ENCODE measurements at regions not wholly inside any gene's neighbourhood (a gene's known extent, or its start where the extent isn't known, plus 50 kb on each side); places are given as distances from the start of the nearest gene placed in this dataset.
"Not testable (repeated sequence)": the region's sequence is repeated elsewhere in the genome, so short reads cannot be mapped to it uniquely, and the experiment has no call there.

GRCh38 chr5:91639744-91640143, 256.6 kb upstream of the ARRDC3 start:
- ATAC-seq: no peak
- Mint-ChIP-seq H3K27ac (no peak overlapping the region), H3K9me3 (no peaks in the 10 kb centered on the region), H3K4me1 (no peaks in the 10 kb centered on the region), H3K36me3 (no peaks in the 10 kb centered on the region), H3K27me3 (no peaks in the 10 kb centered on the region), H3K4me3 (no peak overlapping the region)

GRCh38 chr5:91638010-91638409, 254.9 kb upstream of the ARRDC3 start:
- H3K27ac Mint-ChIP-seq: no peak overlapping the region
- H3K4me3 Mint-ChIP-seq: no peak overlapping the region
- ATAC-seq: no peak
- H3K9me3 Mint-ChIP-seq: no peaks in the 10 kb centered on the region
- no peaks in the 10 kb centered on the region for H3K36me3 Mint-ChIP-seq
- H3K27me3 Mint-ChIP-seq: no peaks in the 10 kb centered on the region
- no peaks in the 10 kb centered on the region for H3K4me1 Mint-ChIP-seq

- H3K36me3 Mint-ChIP-seq: no peaks in the 10 kb centered on the region
- H3K9me3 Mint-ChIP-seq: no peaks in the 10 kb centered on the region
- no peak overlapping the region for H3K27ac Mint-ChIP-seq
- ATAC-seq: no peak
- no peak overlapping the region for H3K4me3 Mint-ChIP-seq
- no peaks in the 10 kb centered on the region for H3K27me3 Mint-ChIP-seq
- H3K4me1 Mint-ChIP-seq: no peaks in the 10 kb centered on the region
Measured at GRCh38 chr5:91635950-91636734, 253.0 kb upstream of the ARRDC3 start.

- no peak overlapping the region for H3K27ac Mint-ChIP-seq
- no peak for ATAC-seq
- H3K36me3 Mint-ChIP-seq: no peaks in the 10 kb centered on the region
- H3K4me3 Mint-ChIP-seq: no peak overlapping the region
- H3K4me1 Mint-ChIP-seq: no peaks in the 10 kb centered on the region
- H3K27me3 Mint-ChIP-seq: no peaks in the 10 kb centered on the region
- no peaks in the 10 kb centered on the region for H3K9me3 Mint-ChIP-seq
Measured at GRCh38 chr5:91632871-91633270, 249.8 kb upstream of the ARRDC3 start.

GRCh38 chr5:91611746-91612145, 228.6 kb upstream of the ARRDC3 start:
- Mint-ChIP-seq H3K36me3 (no peaks in the 10 kb centered on the region), H3K4me3 (no peak overlapping the region), H3K4me1 (no peaks in the 10 kb centered on the region), H3K9me3 (peaks cover 3% of the 10 kb centered on the region), H3K27ac (no peak overlapping the region), H3K27me3 (no peaks in the 10 kb centered on the region)
- ATAC-seq: no peak

GRCh38 chr5:91607675-91608074, 224.6 kb upstream of the ARRDC3 start:
- Mint-ChIP-seq H3K27ac (no peak overlapping the region), H3K4me1 (no peaks in the 10 kb centered on the region), H3K36me3 (no peaks in the 10 kb centered on the region), H3K4me3 (no peak overlapping the region), H3K9me3 (peaks cover 3% of the 10 kb centered on the region), H3K27me3 (no peaks in the 10 kb centered on the region)
- ATAC-seq: no peak

- Mint-ChIP-seq H3K36me3 (no peaks in the 10 kb centered on the region), H3K4me1 (no peaks in the 10 kb centered on the region), H3K9me3 (peaks cover 3% of the 10 kb centered on the region), H3K4me3 (no peak overlapping the region), H3K27me3 (no peaks in the 10 kb centered on the region), H3K27ac (no peak overlapping the region)
- no peak for ATAC-seq
Measured at GRCh38 chr5:91599863-91600262, 216.7 kb upstream of the ARRDC3 start.

GRCh38 chr5:91598216-91598615, 215.1 kb upstream of the ARRDC3 start:
- H3K36me3 Mint-ChIP-seq: no peaks in the 10 kb centered on the region
- H3K27me3 Mint-ChIP-seq: no peaks in the 10 kb centered on the region
- H3K27ac Mint-ChIP-seq: no peak overlapping the region
- ATAC-seq: no peak
- H3K4me3 Mint-ChIP-seq: no peak overlapping the region
- H3K4me1 Mint-ChIP-seq: no peaks in the 10 kb centered on the region
- H3K9me3 Mint-ChIP-seq: no peaks in the 10 kb centered on the region

GRCh38 chr5:91595424-91595823, 212.3 kb upstream of the ARRDC3 start:
- Mint-ChIP-seq H3K36me3 (peaks cover 5% of the 10 kb centered on the region), H3K27ac (no peak overlapping the region), H3K4me1 (no peaks in the 10 kb centered on the region), H3K9me3 (peaks cover 4% of the 10 kb centered on the region), H3K4me3 (no peak overlapping the region), H3K27me3 (no peaks in the 10 kb centered on the region)
- ATAC-seq: no peak

- H3K36me3 Mint-ChIP-seq: peaks cover 5% of the 10 kb centered on the region
- H3K4me3 Mint-ChIP-seq: no peak overlapping the region
- H3K9me3 Mint-ChIP-seq: peaks cover 4% of the 10 kb centered on the region
- H3K27ac Mint-ChIP-seq: no peak overlapping the region
- ATAC-seq: no peak
- H3K4me1 Mint-ChIP-seq: no peaks in the 10 kb centered on the region
- H3K27me3 Mint-ChIP-seq: no peaks in the 10 kb centered on the region
Measured at GRCh38 chr5:91591076-91591475, 208.0 kb upstream of the ARRDC3 start.

GRCh38 chr5:91586232-91586631, 203.1 kb upstream of the ARRDC3 start:
- Mint-ChIP-seq H3K4me3 (no peak overlapping the region), H3K27me3 (no peaks in the 10 kb centered on the region), H3K4me1 (no peaks in the 10 kb centered on the region), H3K27ac (no peak overlapping the region), H3K9me3 (peaks cover 4% of the 10 kb centered on the region), H3K36me3 (peaks cover 5% of the 10 kb centered on the region)
- ATAC-seq: no peak

- Mint-ChIP-seq H3K36me3 (no peaks in the 10 kb centered on the region), H3K27me3 (no peaks in the 10 kb centered on the region), H3K4me1 (no peaks in the 10 kb centered on the region), H3K9me3 (no peaks in the 10 kb centered on the region), H3K4me3 (no peak overlapping the region), H3K27ac (no peak overlapping the region)
- ATAC-seq: no peak
Measured at GRCh38 chr5:91584352-91584751, 201.2 kb upstream of the ARRDC3 start.

- ATAC-seq, H3K27ac Mint-ChIP-seq, H3K4me1 Mint-ChIP-seq, H3K27me3 Mint-ChIP-seq, H3K4me3 Mint-ChIP-seq, H3K36me3 Mint-ChIP-seq: not testable (repeated sequence)
- peaks cover 34% of the 10 kb centered on the region for H3K9me3 Mint-ChIP-seq
Measured at GRCh38 chr5:91566012-91566411, 182.9 kb upstream of the ARRDC3 start.

- no peak for ATAC-seq
- Mint-ChIP-seq H3K4me1 (no peaks in the 10 kb centered on the region), H3K27ac (no peak overlapping the region), H3K4me3 (no peak overlapping the region), H3K27me3 (no peaks in the 10 kb centered on the region), H3K36me3 (no peaks in the 10 kb centered on the region), H3K9me3 (peaks cover 31% of the 10 kb centered on the region)
Measured at GRCh38 chr5:91562922-91563321, 179.8 kb upstream of the ARRDC3 start.

- Mint-ChIP-seq H3K4me3 (no peak overlapping the region), H3K27me3 (no peaks in the 10 kb centered on the region), H3K4me1 (no peaks in the 10 kb centered on the region), H3K27ac (no peak overlapping the region), H3K9me3 (no peaks in the 10 kb centered on the region), H3K36me3 (no peaks in the 10 kb centered on the region)
- no peak for ATAC-seq
Measured at GRCh38 chr5:91541696-91542095, 158.6 kb upstream of the ARRDC3 start.

GRCh38 chr5:91538179-91538578, 155.1 kb upstream of the ARRDC3 start:
- Mint-ChIP-seq H3K4me3 (no peak overlapping the region), H3K4me1 (no peaks in the 10 kb centered on the region), H3K27me3 (no peaks in the 10 kb centered on the region), H3K9me3 (no peaks in the 10 kb centered on the region), H3K27ac (no peak overlapping the region), H3K36me3 (no peaks in the 10 kb centered on the region)
- ATAC-seq: no peak

All from stimulated activated memory B cell treated with anti-CD40 and anti-IgM and Interleukin-4, amounts not matched to agents 10 μg/mL and 1 μg/mL and 100 μg/mL, for 72 hours (primary cell).